GM23338 (cell line): ENCODE measurements at regions not wholly inside any gene's neighbourhood (a gene's known extent, or its start where the extent isn't known, plus 50 kb on each side); places are given as distances from the start of the nearest gene placed in this dataset.

Experiments
- ATAC-seq: fragments of 200-7000 bp; cut with Tn5 transposase; 3 replicates; pipeline ENCODE4 v1.9.1; 2020
- DNase-seq: peaks from one replicate; pipeline ENCODE4 v3.0.0-alpha.2; 2015; ENCODE audit warnings: low spot score
- H2AFZ ChIP-seq: fragments of 200-600 bp; sonication (generic); 2 replicates; pipeline ENCODE4 v1.8.0; 2016; ENCODE audit warnings: antibody characterized with exemption, mild to moderate bottlenecking, moderate library complexity
- H3F3A ChIP-seq: fragments of 200-600 bp; sonication (generic); replicated peaks from 2 replicates; pipeline ENCODE4 v1.8.0; 2017; ENCODE audit warnings: antibody characterized with exemption, mixed run types, low read depth
- H3K27ac ChIP-seq: fragments of 200-600 bp; sonication (generic); 2 replicates; pipeline ENCODE4 v1.6.1; 2016; ENCODE audit warnings: low read depth
- H3K27me3 ChIP-seq: fragments of 200-600 bp; sonication (generic); 2 replicates; pipeline ENCODE4 v1.8.0; 2016; ENCODE audit warnings: mild to moderate bottlenecking, mixed run types, moderate library complexity; ENCODE audit not compliant: insufficient read depth
- H3K36me3 ChIP-seq: fragments of 200-600 bp; sonication (generic); 2 replicates; pipeline ENCODE4 v1.8.0; 2016; ENCODE audit warnings: mild to moderate bottlenecking; ENCODE audit not compliant: insufficient read depth
- H3K4me1 ChIP-seq: fragments of 200-600 bp; sonication (generic); 2 replicates; pipeline ENCODE4 v1.8.0; 2016; ENCODE audit warnings: mild to moderate bottlenecking, moderate library complexity; ENCODE audit not compliant: insufficient read depth
- H3K4me2 ChIP-seq: fragments of 200-600 bp; sonication (generic); 2 replicates; pipeline ENCODE4 v1.7.1; 2017; ENCODE audit warnings: mixed run types
- H3K4me3 ChIP-seq: fragments of 200-600 bp; sonication (generic); 2 replicates; pipeline ENCODE4 v1.6.1; 2016; ENCODE audit warnings: mixed run types
- H3K79me2 ChIP-seq: fragments of 200-600 bp; sonication (generic); replicated peaks from 2 replicates; pipeline ENCODE4 v1.8.0; 2017; ENCODE audit warnings: mild to moderate bottlenecking; ENCODE audit not compliant: insufficient read depth
- H3K9me2 ChIP-seq: fragments of 200-600 bp; sonication (generic); 2 replicates; pipeline ENCODE4 v1.8.0; 2017; ENCODE audit not compliant: insufficient read depth
- H4K20me1 ChIP-seq: fragments of 200-600 bp; sonication (generic); replicated peaks from 2 replicates; pipeline ENCODE4 v1.8.0; 2017; ENCODE audit warnings: mild to moderate bottlenecking; ENCODE audit not compliant: insufficient read depth
- H3K27ac Mint-ChIP-seq: 2 replicates; pipeline ENCODE4 v1.8.0; 2020; ENCODE audit warnings: inconsistent platforms, mild to moderate bottlenecking, moderate library complexity, mixed read lengths
- H3K27me3 Mint-ChIP-seq: 3 replicates; pipeline ENCODE4 v1.8.0; 2022; ENCODE audit warnings: low read depth, mild to moderate bottlenecking, moderate library complexity, mixed read lengths, inconsistent platforms; ENCODE audit not compliant: insufficient read depth, poor library complexity
- H3K36me3 Mint-ChIP-seq: 3 replicates; pipeline ENCODE4 v1.8.0; 2021; ENCODE audit warnings: low read depth, mild to moderate bottlenecking, inconsistent platforms, moderate library complexity, mixed read lengths
- H3K4me1 Mint-ChIP-seq: 3 replicates; pipeline ENCODE4 v1.8.0; 2020; ENCODE audit warnings: mild to moderate bottlenecking, inconsistent platforms, mixed read lengths
- H3K4me3 Mint-ChIP-seq: 3 replicates; pipeline ENCODE4 v1.8.0; 2021; ENCODE audit warnings: moderate library complexity, mild to moderate bottlenecking, inconsistent platforms, mixed read lengths
- H3K9me3 Mint-ChIP-seq: 3 replicates; pipeline ENCODE4 v1.8.0; 2020; ENCODE audit warnings: moderate library complexity, mild to moderate bottlenecking, inconsistent platforms, mixed read lengths
- ETS1 ChIP-seq: IDR thresholded peaks from 2 replicates; pipeline ENCODE4 v1.6.1; 2016; ENCODE audit warnings: antibody characterized with exemption
- EZH2 ChIP-seq: fragments of 200-600 bp; sonication (generic); IDR thresholded peaks from one replicate; pipeline ENCODE4 v1.8.0; 2017; ENCODE audit warnings: antibody characterized with exemption, mild to moderate bottlenecking, low read depth; ENCODE audit not compliant: unreplicated experiment
- EZH2phosphoT487 ChIP-seq: fragments of 200-600 bp; sonication (generic); IDR thresholded peaks from one replicate; pipeline ENCODE4 v1.8.1; 2018; ENCODE audit warnings: antibody characterized with exemption; ENCODE audit not compliant: unreplicated experiment
- JUNB ChIP-seq: IDR thresholded peaks from one replicate; pipeline ENCODE4 v1.6.1; 2016; ENCODE audit warnings: antibody characterized with exemption; ENCODE audit not compliant: unreplicated experiment
- NANOG ChIP-seq: IDR thresholded peaks from 2 replicates; pipeline ENCODE4 v1.6.1; 2016; ENCODE audit warnings: antibody characterized with exemption, borderline replicate concordance
- POLR2AphosphoS5 ChIP-seq: IDR thresholded peaks from 2 replicates; pipeline ENCODE4 v1.6.1; 2016; ENCODE audit warnings: antibody characterized with exemption, low read depth
- STAT1 ChIP-seq: IDR thresholded peaks from one replicate; pipeline ENCODE4 v1.6.1; 2016; ENCODE audit warnings: antibody characterized with exemption; ENCODE audit not compliant: unreplicated experiment
- ZNF114 ChIP-seq: fragments of 250-450 bp; sonication (Bioruptor Pico); IDR thresholded peaks from 2 replicates; pipeline ENCODE4 v1.5.0; 2020; ENCODE audit warnings: mild to moderate bottlenecking, moderate library complexity
- ZNF331 ChIP-seq: fragments of 250-450 bp; sonication (Bioruptor Pico); IDR thresholded peaks from 2 replicates; pipeline ENCODE4 v1.5.0; 2020; ENCODE audit warnings: low read depth, mild to moderate bottlenecking, moderate library complexity
- TF ChIP-seq, protein P1 (sequence below): fragments of 250-450 bp; sonication (Bioruptor Pico); IDR thresholded peaks from 2 replicates; pipeline ENCODE4 v1.5.0; 2020; ENCODE audit warnings: mild to moderate bottlenecking, moderate library complexity
- TF ChIP-seq, protein P2 (sequence below), 2 experiments: fragments of 200-600 bp in 1 of 2; sonication (generic) in 1 of 2; conservative IDR thresholded peaks; 2 replicates each; pipeline versions ENCODE4 v1.5.1 to v1.6.1; 2016 to 2017; ENCODE audit warnings: antibody characterized with exemption in 2 of 2, low read depth in 2 of 2, mild to moderate bottlenecking in 2 of 2, moderate library complexity in 1 of 2
- TF ChIP-seq, protein P3 (sequence below): IDR thresholded peaks from one replicate; pipeline ENCODE4 v1.6.1; 2018; ENCODE audit warnings: antibody characterized with exemption; ENCODE audit not compliant: unreplicated experiment

- TF ChIP-seq ETS1 = no peak
- TF ChIP-seq STAT1 = no peak
These were observed 573.7 kb downstream of the EPHB1 start (continued) for GRCh38 chr3:135368781-135369180.

DNA sequence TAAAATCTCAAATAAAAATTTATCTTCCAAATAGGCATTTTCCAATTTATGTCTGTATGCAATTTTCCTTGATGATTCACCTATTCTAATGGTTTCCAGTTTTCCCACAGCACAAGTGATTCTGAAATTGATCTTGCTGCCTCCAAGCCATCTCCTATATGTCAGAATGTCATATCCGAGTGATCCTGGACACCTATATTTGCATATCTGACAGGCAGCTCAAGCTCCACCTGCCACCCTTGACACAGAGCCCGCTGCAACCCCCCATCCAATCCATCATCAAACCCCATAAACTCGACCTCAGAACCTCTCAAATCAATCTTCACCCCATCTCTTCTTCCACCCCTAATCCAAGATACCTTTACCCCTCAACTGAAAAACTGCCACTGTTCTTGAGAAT lies 579.5 kb downstream of the EPHB1 start:
- H3F3A ChIP-seq = no peaks in the 10 kb centered on the region

More for the DNA sequence above, 579.5 kb downstream of the EPHB1 start:
- H3K79me2 ChIP-seq = no peaks in the 10 kb centered on the region
- no peak overlapping the region for H3K27ac Mint-ChIP-seq
- no peak overlapping the region for H3K4me3 ChIP-seq
- H3K36me3 ChIP-seq = no peaks in the 10 kb centered on the region
- H3K27me3 Mint-ChIP-seq = peaks cover 4% of the 10 kb centered on the region
- no peaks in the 10 kb centered on the region for H4K20me1 ChIP-seq
- H3K4me1 Mint-ChIP-seq = no peaks in the 10 kb centered on the region
- no peak overlapping the region for H3K4me3 Mint-ChIP-seq
- no peaks in the 10 kb centered on the region for H3K9me3 Mint-ChIP-seq
- H3K4me2 ChIP-seq = no peak overlapping the region
- no peak overlapping the region for H3K27ac ChIP-seq
- no peak for ATAC-seq
- H2AFZ ChIP-seq = no peak overlapping the region
- DNase-seq = no peak
- TF ChIP-seq ZNF114 (CRISPR knock-in tag) (no peak), JUNB (no peak), EZH2 (no peak), EZH2phosphoT487 (no peak), ZNF331 (no peak), NANOG (no peak), POLR2AphosphoS5 (no peak)
- TF ChIP-seq, protein P1, sequence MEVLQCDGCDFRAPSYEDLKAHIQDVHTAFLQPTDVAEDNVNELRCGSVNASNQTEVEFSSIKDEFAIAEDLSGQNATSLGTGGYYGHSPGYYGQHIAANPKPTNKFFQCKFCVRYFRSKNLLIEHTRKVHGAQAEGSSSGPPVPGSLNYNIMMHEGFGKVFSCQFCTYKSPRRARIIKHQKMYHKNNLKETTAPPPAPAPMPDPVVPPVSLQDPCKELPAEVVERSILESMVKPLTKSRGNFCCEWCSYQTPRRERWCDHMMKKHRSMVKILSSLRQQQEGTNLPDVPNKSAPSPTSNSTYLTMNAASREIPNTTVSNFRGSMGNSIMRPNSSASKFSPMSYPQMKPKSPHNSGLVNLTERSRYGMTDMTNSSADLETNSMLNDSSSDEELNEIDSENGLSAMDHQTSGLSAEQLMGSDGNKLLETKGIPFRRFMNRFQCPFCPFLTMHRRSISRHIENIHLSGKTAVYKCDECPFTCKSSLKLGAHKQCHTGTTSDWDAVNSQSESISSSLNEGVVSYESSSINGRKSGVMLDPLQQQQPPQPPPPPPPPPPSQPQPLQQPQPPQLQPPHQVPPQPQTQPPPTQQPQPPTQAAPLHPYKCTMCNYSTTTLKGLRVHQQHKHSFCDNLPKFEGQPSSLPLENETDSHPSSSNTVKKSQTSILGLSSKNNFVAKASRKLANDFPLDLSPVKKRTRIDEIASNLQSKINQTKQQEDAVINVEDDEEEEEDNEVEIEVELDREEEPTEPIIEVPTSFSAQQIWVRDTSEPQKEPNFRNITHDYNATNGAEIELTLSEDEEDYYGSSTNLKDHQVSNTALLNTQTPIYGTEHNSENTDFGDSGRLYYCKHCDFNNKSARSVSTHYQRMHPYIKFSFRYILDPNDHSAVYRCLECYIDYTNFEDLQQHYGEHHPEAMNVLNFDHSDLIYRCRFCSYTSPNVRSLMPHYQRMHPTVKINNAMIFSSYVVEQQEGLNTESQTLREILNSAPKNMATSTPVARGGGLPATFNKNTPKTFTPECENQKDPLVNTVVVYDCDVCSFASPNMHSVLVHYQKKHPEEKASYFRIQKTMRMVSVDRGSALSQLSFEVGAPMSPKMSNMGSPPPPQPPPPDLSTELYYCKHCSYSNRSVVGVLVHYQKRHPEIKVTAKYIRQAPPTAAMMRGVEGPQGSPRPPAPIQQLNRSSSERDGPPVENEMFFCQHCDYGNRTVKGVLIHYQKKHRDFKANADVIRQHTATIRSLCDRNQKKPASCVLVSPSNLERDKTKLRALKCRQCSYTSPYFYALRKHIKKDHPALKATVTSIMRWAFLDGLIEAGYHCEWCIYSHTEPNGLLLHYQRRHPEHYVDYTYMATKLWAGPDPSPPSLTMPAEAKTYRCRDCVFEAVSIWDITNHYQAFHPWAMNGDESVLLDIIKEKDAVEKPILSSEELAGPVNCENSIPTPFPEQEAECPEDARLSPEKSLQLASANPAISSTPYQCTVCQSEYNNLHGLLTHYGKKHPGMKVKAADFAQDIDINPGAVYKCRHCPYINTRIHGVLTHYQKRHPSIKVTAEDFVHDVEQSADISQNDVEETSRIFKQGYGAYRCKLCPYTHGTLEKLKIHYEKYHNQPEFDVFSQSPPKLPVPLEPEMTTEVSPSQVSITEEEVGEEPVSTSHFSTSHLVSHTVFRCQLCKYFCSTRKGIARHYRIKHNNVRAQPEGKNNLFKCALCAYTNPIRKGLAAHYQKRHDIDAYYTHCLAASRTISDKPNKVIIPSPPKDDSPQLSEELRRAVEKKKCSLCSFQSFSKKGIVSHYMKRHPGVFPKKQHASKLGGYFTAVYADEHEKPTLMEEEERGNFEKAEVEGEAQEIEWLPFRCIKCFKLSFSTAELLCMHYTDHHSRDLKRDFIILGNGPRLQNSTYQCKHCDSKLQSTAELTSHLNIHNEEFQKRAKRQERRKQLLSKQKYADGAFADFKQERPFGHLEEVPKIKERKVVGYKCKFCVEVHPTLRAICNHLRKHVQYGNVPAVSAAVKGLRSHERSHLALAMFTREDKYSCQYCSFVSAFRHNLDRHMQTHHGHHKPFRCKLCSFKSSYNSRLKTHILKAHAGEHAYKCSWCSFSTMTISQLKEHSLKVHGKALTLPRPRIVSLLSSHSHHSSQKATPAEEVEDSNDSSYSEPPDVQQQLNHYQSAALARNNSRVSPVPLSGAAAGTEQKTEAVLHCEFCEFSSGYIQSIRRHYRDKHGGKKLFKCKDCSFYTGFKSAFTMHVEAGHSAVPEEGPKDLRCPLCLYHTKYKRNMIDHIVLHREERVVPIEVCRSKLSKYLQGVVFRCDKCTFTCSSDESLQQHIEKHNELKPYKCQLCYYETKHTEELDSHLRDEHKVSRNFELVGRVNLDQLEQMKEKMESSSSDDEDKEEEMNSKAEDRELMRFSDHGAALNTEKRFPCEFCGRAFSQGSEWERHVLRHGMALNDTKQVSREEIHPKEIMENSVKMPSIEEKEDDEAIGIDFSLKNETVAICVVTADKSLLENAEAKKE (CRISPR knock-in tag) = no peak
- TF ChIP-seq, protein P2, sequence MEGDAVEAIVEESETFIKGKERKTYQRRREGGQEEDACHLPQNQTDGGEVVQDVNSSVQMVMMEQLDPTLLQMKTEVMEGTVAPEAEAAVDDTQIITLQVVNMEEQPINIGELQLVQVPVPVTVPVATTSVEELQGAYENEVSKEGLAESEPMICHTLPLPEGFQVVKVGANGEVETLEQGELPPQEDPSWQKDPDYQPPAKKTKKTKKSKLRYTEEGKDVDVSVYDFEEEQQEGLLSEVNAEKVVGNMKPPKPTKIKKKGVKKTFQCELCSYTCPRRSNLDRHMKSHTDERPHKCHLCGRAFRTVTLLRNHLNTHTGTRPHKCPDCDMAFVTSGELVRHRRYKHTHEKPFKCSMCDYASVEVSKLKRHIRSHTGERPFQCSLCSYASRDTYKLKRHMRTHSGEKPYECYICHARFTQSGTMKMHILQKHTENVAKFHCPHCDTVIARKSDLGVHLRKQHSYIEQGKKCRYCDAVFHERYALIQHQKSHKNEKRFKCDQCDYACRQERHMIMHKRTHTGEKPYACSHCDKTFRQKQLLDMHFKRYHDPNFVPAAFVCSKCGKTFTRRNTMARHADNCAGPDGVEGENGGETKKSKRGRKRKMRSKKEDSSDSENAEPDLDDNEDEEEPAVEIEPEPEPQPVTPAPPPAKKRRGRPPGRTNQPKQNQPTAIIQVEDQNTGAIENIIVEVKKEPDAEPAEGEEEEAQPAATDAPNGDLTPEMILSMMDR (conservative IDR thresholded peaks at IDR 0.05; ENCODE audit: low read depth in 2 of 2) = no peak
- TF ChIP-seq, protein P3, sequence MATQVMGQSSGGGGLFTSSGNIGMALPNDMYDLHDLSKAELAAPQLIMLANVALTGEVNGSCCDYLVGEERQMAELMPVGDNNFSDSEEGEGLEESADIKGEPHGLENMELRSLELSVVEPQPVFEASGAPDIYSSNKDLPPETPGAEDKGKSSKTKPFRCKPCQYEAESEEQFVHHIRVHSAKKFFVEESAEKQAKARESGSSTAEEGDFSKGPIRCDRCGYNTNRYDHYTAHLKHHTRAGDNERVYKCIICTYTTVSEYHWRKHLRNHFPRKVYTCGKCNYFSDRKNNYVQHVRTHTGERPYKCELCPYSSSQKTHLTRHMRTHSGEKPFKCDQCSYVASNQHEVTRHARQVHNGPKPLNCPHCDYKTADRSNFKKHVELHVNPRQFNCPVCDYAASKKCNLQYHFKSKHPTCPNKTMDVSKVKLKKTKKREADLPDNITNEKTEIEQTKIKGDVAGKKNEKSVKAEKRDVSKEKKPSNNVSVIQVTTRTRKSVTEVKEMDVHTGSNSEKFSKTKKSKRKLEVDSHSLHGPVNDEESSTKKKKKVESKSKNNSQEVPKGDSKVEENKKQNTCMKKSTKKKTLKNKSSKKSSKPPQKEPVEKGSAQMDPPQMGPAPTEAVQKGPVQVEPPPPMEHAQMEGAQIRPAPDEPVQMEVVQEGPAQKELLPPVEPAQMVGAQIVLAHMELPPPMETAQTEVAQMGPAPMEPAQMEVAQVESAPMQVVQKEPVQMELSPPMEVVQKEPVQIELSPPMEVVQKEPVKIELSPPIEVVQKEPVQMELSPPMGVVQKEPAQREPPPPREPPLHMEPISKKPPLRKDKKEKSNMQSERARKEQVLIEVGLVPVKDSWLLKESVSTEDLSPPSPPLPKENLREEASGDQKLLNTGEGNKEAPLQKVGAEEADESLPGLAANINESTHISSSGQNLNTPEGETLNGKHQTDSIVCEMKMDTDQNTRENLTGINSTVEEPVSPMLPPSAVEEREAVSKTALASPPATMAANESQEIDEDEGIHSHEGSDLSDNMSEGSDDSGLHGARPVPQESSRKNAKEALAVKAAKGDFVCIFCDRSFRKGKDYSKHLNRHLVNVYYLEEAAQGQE = no peak
- no peaks in the 10 kb centered on the region for H3K4me1 ChIP-seq
- H3K27me3 ChIP-seq = no peaks in the 10 kb centered on the region
- H3K9me2 ChIP-seq = peaks cover 17% of the 10 kb centered on the region; the same call in 1 of the 2 replicates
- no peaks in the 10 kb centered on the region for H3K36me3 Mint-ChIP-seq
